NCI-H1930 (cell line): ENCODE measurements at regions not wholly inside any gene's neighbourhood (a gene's known extent, or its start where the extent isn't known, plus 50 kb on each side); places are given as distances from the start of the nearest gene placed in this dataset.

Experiments
- DNase-seq, 2 experiments: peaks; one replicate each; lab custom pipeline; 2025; lab: John Stamatoyannopoulos, UW

DNA sequence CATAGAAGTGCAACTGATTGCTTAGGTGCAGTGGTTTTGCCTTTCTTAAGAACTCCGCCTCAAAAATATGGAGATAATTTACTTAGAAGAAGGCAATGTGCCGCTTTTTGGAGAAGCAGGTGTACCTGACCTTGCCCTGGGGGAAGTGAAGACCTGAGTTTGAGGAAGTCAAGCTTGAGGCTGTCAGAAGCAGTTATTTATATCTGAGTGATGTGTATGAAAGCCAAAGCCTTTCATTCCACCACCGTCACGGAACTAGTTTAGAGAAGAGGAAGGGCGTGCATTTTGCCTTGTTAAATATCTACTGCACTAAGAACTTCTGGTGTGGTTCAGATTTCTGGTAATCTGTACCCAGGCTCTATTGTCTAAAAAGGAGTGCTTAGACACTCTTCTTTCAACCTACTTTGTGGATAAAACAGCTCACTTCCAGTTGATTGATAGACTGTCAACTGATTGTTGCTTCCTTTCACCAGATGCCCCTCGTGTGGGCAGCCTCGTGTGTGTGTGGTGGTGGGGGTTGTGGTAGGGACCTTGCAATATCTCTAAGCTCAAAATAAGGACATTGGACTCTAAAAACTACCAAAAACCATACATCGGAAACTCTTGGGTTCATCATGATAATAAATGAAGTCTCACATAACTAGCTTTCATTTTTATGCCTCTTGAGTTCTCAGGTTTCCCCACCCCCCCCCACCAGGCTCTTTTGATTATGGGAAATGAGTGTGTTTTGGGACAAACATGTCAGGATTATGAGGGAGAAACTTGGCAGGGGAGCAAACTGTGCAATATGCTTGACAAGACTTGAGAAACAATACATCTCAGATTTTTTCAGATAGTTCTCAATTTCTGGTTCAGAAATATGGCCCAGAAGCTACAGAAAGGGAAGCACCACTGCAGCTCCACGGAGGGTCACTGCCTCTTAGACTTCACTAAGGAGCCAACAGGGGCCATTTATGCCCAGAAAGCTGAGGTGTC, 78.6 kb downstream of the ARF6 start:
- no peak for DNase-seq

DNA sequence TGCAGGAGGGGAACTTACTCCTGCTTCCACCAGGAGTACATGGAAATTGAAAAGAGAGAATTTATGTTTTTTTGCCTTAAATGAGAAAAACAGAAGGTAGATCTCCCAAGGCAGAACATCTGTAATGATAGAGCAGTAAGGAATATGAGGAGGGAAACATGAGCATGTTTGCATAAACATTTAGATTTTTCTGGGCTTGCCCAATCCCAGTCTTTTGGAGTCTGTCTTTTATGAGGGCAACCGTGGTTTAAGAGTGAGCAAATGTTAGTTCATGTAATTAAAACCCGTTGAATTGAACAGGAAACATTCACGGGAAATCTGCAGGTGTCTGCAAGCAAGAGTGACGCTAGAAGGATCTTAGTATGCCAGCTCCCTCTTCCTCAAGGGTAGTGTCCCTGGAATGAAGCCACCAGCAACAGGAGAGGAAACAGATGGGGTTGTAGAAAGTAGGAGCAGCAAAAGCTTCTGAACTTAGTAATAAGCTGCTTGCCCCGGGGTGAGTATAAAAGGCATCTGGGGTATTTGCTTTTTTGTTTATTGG, 79.3 kb downstream of the ARF6 start:
- DNase-seq, result no peak

DNA sequence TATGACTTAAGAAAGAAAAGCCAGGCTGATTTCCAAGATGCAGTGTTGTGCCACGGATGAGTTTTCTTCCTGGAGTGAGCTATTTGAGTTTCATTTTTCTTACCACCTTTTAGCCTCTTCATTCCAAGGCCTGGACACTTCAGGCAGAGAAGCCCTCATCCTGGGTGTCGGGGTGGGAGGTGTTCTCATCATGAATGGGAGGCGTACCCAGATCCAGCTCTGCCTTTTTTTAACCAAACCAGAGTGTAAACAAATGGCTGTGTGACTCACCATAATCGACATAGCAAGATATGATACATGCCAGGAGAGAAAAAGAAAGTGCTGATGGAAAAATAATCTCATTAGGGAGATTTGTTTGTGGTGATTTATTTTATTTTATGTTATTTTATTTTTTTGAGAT, 79.9 kb downstream of the ARF6 start:
- no peak for DNase-seq

DNA sequence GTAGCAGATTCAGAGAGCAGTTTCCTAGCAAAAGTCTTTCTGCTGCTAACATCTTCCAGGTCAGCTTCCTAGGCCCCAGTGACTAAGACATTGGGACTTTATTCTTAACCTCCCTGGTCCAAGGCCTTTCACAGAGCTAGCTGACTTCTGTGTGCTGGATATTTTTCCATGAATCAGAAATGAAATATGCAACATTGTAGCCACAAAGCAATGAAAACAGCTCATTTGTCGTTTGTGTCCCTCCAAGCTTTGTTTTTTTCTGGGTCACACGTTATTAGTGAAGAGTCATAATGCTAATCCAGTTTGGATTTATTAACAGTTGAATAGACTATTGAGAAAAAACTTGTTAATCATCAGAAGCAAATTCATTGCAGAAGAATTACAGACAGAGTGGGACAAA, 82.4 kb downstream of the ARF6 start:
- no peak for DNase-seq

DNA sequence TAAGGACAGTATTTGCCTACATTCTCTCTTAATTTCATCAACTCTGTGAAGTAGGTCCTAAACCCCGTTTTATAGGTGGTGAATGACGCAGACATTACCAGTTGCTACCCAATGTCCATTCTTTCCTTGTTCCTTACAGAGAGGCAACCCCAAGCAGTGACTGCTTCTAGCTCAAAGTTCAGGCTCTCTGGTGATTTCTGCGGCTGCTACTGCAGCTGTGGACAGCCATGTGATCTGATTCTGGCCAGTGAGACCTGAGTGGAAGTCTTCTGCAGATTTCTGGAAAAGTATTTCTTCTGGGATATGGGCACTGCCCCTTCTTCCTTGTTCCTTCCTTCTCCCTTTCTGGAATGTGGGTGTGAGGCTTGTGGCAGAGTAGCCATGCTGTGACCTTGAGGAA, 82.9 kb downstream of the ARF6 start:
- no peak for DNase-seq

DNA sequence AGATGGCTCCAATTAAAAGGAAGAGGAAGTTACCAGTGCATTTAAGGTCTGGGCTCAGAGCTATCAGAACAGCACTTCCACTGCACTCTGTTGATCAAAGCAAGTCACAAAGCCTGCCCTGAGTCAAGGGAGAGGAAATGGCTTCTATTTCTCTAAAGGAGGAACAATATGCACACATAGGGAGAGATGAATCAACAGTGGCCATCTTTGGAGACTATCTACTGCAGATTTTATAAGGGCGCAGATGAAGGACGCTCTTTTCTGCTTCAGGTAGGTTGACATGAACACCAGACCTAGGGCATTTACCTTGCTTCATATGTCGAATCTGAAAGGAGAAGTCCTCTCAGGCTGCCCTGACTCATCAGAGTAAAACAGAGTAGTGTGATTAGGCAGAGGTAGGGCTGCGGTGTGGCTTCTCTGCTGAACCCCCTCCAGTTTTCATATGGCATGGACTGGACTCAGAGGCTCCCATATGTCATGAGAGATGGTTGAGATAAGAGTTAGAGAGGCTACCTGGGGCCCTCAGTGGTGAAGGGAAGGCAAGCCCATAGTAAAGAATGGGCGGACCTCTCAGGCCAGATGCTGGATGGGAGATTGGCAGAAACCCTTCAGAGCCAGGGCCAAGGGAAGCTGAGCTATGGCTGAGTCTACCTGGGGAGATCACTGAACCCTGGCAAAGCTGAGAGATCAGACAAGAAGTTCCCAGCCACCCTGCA, 84.4 kb downstream of the ARF6 start:
- no peak for DNase-seq

DNA sequence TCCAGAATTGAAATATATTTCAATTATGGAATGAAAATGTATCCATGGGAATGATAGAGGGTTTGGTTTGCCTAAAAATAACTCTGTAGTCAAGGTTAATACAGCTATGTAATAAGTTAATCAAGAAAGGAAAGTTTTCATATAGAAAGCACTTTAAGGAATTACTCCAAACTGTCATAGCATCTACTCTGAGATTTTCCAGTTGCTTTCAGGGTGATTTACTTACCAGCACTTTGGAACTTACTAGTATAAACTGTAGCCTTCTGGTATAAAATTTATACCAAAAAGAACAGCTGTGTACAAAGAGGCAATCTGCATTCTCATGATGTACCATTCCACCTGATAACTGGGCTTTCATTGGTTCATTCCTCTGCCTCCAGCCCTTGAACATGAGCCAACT, 87.1 kb downstream of the ARF6 start:
- DNase-seq, result no peak

DNA sequence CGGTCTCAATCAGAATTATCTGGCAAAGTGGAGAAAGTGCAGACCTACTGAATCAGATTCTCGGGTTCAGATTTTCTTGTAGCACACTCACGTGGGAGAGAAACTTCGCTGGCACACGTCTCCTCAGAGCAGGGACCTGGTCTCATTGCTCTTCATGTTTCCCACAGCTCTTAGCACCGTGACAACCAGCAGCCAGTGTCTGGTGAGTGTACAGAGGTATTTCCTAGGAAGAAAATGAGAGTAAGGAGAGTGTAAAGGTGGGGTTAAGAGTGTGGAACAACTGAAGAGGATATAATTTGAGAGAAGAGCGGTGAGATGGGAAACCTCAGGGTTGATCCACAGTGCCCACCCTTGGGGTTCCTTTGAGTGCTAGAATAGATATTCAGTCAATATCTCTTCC, 89.2 kb downstream of the ARF6 start:
- DNase-seq, result no peak

DNA sequence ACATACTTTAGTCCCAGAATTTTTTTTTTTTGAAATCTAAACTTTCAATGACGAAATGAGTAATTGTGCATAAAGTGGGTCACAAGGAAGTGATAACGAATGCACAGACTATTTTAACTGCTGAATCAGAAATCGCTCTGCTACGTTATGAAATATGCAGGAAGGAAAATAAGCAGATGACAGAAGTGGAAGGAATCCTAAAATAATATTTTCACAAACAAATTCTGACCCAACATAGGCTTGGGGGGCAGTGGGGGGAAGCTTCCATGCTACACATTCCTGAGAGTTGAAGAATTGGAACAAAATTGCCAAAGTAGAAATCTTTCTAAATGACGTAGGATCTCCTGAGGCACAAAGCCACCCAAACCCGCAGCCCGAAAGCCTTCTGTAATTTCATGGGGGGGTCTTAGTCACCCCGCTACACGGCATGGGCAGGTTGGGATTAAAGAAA, 89.6 kb downstream of the ARF6 start:
- no peak for DNase-seq

DNA sequence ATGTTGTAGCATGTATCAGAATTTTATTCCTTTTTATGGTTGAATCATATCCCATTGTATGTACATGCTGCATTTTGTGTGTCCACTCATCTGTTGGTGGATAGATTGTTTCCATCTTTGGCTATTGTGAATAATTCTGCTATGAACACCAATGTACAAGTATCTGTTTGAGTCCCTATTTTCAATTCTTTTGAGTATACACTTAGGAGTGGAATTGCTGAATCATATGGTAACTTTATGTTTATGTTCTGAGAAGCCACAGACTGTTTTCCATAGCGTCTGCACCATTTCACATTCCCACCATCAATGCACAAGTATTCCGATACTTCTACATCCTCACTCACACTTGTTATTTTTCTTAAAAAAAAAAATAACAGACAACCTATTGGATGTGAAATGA, 91.5 kb downstream of the ARF6 start:
- DNase-seq, result no peak

DNA sequence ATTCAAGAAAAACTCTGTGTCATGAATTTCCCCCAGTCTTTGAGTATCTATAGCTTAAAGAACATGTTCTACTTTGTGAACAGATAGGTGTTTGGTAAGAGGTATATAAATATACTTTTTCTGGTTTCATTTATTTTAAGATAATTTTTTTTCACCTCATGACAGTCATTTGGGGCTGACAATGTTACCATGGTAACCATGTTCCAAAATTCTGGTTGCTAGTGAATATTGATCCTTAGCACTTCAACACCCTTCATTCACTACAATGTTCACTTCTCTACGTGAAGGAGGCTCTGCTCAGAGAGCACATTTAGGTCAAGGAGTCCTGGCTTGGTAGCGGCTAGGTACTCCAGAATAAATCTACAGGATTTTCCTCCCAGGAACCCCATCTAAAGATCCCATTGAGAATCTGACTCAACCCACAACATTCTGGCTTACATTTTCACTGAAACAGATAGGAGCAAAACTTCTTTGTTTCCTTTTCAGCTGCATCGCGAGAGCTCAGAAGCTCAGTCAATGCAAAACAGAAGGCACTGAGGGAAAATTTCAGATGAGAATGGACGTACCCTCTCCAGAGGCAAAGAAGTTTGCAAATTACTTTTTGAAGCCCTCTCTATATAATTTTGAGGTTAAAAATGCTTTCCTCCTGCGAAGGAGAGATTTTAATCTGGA, 93.6 kb downstream of the ARF6 start:
- DNase-seq, result no peak

DNA sequence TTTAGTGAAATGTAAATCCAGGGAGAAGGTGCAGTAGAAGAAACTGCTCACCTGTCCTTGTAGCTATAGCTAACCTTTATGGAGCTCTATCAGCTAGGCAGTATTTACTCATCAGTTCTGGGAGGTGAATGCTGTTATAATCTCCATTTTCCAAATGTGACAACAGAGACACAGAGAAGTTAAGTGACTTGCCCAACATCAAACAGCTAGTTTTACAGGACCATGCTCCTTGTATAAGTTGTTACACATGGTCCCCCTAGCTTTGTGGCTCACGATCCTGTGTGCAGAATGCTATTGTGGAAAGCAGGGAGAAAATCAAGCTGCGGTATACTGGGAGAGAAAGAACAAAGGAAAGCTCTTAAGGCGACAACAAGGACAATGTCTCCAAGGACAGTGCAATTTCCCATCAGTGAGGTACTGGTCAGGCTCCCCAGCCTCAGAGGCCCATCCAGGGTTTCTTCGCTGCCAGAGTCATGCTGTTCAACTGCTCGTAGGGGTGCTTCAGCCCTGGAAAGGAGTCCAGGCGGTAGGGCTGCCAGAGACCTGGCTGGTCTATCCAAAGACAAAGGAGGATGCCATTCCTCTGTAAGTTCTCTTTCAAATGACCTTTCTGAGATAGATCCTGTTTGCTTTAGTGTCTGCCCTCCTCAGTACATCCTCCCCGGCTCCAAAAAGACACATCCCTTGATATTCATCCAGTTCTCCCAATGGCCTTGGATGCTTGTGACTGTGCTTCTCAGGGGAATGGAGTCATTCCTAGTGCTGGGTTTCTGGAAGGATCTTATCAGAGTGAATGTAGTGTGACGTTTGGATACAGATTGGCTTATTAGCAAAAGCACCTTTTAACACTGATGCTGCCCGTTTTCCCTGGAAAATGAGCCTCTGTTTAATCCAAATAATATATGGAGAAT, 95.5 kb downstream of the ARF6 start:
- no peak for DNase-seq

DNA sequence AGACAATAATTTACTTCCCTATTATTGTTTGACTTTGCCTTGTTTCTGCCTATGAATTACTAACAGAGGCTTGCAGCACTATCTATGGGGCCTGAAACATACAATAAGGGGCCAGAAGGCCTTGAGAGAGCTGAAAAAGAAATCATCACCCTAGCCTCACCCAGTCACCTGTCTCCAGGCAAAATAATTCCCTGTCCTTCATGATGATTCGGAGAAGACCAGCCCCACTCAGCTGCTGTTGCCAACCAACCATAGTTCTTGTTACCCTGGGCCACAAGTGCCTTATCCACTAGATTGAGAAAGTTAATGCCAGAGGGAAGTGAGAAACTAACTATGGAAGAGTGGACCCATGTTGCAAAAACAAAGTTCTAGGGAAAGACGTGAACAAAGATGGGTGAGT, 97.1 kb downstream of the ARF6 start:
- DNase-seq, result no peak

DNA sequence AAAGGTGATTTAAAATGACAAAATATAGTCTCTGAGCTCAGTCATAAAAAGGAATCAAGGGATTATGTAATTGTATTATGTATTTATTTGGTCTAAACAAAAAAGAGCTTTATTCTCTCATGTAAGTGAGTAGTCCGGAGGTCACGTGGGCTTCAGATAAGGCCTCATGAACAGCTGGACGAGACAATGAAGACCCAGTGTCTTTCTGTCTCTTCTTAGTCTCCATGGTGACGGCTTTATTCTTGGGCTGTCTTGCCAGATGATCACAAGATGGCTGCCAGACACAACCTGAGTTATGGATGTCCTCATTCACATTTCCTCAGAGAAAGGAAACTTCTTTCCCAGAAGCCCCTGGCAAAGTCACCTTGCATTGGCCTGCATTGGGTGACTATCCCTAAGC, 98.6 kb downstream of the ARF6 start:
- DNase-seq, result no peak

DNA sequence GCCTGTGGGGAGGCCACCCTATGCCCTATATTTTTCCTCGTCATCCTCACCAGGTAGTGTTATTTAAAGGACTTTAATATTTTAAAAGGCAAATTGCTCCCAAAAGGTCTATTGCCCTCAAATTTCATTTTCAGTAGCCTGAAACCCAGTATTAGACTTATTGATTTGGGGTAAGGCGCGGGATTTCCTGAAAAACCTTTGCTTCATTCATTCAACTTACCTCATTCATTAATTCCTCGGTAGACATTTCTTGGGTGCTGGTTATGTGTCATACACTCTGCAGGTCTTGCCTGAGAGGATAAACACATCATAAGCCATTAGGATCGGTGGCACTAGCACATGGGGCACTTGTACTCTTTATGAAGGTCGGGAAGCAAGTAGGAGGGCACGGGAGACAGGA, 99.2 kb downstream of the ARF6 start:
- DNase-seq, result no peak

DNA sequence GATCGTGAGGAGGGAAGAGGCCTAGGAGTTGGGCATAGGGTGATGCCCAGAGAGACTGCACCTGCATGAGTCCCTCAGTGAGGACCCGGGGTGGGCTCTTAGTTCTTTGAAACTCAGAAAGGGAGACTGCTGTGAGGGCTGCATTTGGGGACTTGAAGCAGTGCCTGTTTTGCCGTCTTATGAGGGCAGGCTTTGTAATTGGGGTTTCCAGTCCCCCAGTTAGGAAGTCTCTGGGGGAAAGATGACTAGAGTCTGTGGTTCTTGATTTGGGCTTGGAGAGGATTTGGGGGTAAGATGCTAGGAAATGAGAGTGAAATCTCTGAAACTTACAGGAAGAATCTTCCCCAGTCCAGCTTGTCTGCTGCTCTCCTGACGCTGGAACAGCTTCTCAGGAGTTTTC, 99.6 kb downstream of the ARF6 start:
- DNase-seq, result no peak

DNA sequence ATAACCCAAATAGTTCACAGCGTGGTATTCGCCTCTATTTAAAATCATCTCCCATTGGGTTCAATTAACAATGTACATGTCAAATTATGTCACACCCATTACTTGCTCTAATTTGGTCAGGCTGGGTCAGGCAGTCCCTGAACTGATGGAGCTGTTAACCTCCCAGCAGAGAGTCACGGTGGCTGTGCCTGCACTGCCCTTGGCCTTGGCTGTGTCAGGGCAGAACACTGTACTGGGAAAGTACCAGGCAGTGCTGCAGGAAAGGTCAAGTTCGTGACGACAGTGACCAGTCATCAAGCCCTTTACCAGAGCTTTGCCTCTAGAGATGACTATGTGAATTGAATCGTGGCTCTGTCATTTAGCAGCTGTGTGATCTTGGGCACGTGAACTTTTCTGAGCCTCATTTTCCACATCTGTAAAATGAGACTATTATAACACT, 100.0 kb downstream of the ARF6 start:
- DNase-seq, result no peak

DNA sequence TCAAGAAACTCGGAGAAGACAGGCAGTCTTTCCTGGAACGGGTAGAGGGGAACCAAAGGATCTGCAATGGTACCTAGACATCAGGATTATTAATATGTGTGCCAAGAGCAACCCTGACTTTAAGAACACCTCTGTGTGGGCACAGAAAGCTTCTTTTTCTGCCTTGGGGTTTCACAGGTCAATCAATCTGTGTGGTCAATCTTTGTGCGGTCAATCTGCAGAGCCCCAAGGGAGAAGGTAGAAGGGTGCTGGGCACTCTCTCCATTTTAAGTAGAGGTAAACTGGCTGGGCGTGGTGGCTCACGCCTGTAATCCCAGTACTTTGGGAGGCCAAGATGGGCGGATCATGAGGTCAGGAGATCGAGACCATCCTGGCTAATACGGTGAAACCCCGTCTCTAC, 100.7 kb downstream of the ARF6 start:
- DNase-seq, result no peak

DNA sequence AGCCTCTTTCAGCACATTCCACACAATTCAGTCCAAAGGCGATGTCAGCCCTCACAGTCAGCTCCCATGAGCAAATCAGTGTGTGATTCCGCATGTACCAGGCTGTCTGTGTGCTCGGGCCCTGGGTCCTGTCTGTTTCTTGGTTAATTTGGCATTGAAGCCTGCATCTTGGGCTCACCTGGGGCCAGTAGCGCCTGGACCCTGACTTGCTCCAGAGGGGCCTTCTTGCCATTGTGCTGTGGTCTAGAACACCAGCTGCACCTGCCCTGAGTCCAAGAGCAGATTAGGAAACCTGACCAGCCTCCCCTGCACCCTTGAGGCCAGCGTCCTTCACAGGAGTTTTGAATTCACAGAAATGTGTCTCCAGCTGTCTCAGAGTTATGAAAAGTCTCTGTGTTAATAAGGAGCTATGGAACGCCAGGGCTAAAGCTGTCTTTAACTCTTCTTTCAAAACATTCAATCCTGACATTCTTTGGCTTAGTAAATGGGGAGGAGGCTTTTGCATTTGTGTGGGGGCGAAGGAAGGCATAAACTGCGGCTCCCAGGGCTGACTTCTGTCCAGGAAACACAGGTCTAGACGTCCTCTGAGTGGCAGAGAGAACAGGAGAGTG, 102.2 kb downstream of the ARF6 start:
- DNase-seq, result no peak

DNA sequence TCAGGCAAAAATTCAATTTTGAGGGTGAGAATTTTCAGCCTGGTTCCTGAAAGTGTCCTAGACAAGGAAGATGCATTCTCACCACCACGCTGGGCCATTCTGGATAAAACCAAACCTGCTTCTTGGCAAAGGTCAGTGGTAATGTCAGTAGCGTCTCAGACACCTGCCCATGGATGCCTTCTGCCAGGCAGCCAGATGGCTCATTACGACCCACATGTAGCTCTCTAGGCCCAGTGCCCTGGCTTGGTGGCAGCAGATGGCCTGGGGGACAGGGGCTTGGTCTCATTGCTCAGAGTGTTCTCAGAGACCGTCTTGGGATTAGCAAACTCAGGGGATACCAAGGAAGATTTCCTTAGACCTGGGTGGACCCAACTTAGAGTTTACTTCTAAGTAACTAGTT, 105.1 kb downstream of the ARF6 start:
- no peak for DNase-seq
